H1 (cell line): ENCODE measurements at regions not wholly inside any gene's neighbourhood (a gene's known extent, or its start where the extent isn't known, plus 50 kb on each side); places are given as distances from the start of the nearest gene placed in this dataset.

Source experiments
- CTCF ChIA-PET: fragments of 300-600 bp; sonication (Branson Sonifier 250); formaldehyde crosslinking; loops from one replicate; lab custom pipeline; 2021; ENCODE audit not compliant: partially characterized antibody; lab: Charles Lee
- POLR2A ChIA-PET: fragments of 300-600 bp; sonication (Branson Sonifier 250); formaldehyde crosslinking; loops from one replicate; lab custom pipeline; 2021; ENCODE audit warnings: inconsistent platforms; ENCODE audit not compliant: partially characterized antibody; lab: Charles Lee
- DNase-seq, 2 experiments: peaks; one replicate each; pipeline versions ENCODE4 v3.0.0 to v3.0.0-alpha.2; 2010 to 2022; ENCODE audit warnings: low spot score in 2 of 2, low read depth in 1 of 2, mixed read lengths in 1 of 2
- FAIRE-seq: peaks from 2 replicates; lab custom pipeline; 2011; peaks lifted over from hg19 to GRCh38; lab: Jason Lieb, UNC
- H2AFZ ChIP-seq: 2 replicates; pipeline ENCODE4 v1.8.1; 2012; ENCODE audit warnings: low read length, inconsistent platforms
- H2AK5ac ChIP-seq: 2 replicates; pipeline ENCODE4 v1.6.1; 2013; ENCODE audit warnings: low read depth, low read length
- H2BK120ac ChIP-seq: replicated peaks from 2 replicates; pipeline ENCODE3; 2013; ENCODE audit warnings: low read depth, low read length, inconsistent platforms
- H2BK12ac ChIP-seq: 2 replicates; pipeline ENCODE4 v1.6.1; 2013; ENCODE audit warnings: low read depth, low read length
- H2BK15ac ChIP-seq: 2 replicates; pipeline ENCODE4 v1.6.1; 2013; ENCODE audit warnings: low read length
- H2BK20ac ChIP-seq: 2 replicates; pipeline ENCODE4 v1.6.1; 2013; ENCODE audit warnings: low read length
- H2BK5ac ChIP-seq: 2 replicates; pipeline ENCODE4 v1.6.1; 2013; ENCODE audit warnings: low read depth, low read length
- H3K14ac ChIP-seq: 2 replicates; pipeline ENCODE4 v1.6.1; 2013; ENCODE audit warnings: inconsistent platforms; ENCODE audit not compliant: insufficient read length
- H3K18ac ChIP-seq: 2 replicates; pipeline ENCODE4 v1.6.1; 2013; ENCODE audit warnings: low read length; ENCODE audit errors: extremely low read depth
- H3K23ac ChIP-seq: 2 replicates; pipeline ENCODE4 v1.6.1; 2013; ENCODE audit warnings: inconsistent platforms; ENCODE audit not compliant: insufficient read length
- H3K23me2 ChIP-seq: 2 replicates; pipeline ENCODE4 v1.6.1; 2013; ENCODE audit warnings: low read depth, low read length
- H3K27ac ChIP-seq: 2 replicates; pipeline ENCODE4 v1.6.1; 2011; ENCODE audit warnings: low read depth, low read length, inconsistent platforms
- H3K27me3 ChIP-seq, 4 experiments: replicated peaks in 1 of 4; 1 replicate in 1 of 4; 2 replicates in 3 of 4; pipeline versions ENCODE4 v1.6.1 to v1.8.1; 2011 to 2013; ENCODE audit warnings: low read length in 3 of 4, mild to moderate bottlenecking in 3 of 4, inconsistent platforms in 2 of 4, mixed read lengths in 2 of 4, moderate library complexity in 1 of 4; ENCODE audit not compliant: control insufficient read depth in 3 of 4, insufficient read depth in 3 of 4; ENCODE audit errors: extremely low read depth in 1 of 4
- H3K36me3 ChIP-seq, 4 experiments: 2 replicates each; pipeline versions ENCODE4 v1.6.1 to v1.8.1; 2011 to 2013; ENCODE audit warnings: mild to moderate bottlenecking in 4 of 4, low read length in 3 of 4, moderate library complexity in 2 of 4, control low read depth in 1 of 4, inconsistent platforms in 1 of 4; ENCODE audit not compliant: insufficient read depth in 4 of 4, control insufficient read depth in 2 of 4
- H3K4ac ChIP-seq: replicated peaks from 2 replicates; pipeline ENCODE3; 2013; ENCODE audit warnings: low read length, low read depth, mixed read lengths, inconsistent platforms; ENCODE audit not compliant: insufficient read length
- H3K4me1 ChIP-seq, 4 experiments: replicated peaks in 1 of 4; 1 replicate in 1 of 4; 2 replicates in 3 of 4; pipeline versions ENCODE4 v1.6.1 to v1.8.1; 2011 to 2013; ENCODE audit warnings: low read length in 3 of 4, inconsistent platforms in 2 of 4, mixed read lengths in 1 of 4; ENCODE audit not compliant: insufficient read depth in 4 of 4, control insufficient read depth in 3 of 4
- H3K4me2 ChIP-seq, 2 experiments: 2 replicates each; pipeline versions ENCODE4 v1.6.1 to v1.8.1; 2011 to 2013; ENCODE audit warnings: low read depth in 2 of 2, low read length in 2 of 2, control low read depth in 1 of 2, inconsistent platforms in 1 of 2, mild to moderate bottlenecking in 1 of 2; ENCODE audit not compliant: insufficient read depth in 1 of 2
- H3K4me3 ChIP-seq, 4 experiments: fragments of 200-600, 300-600 bp in 1 of 4; sonication (generic), shearing (Covaris generic), sonication (Bioruptor Twin) in 1 of 4; 2 replicates each; pipeline versions ENCODE4 v1.5.1 to v1.8.1; 2011 to 2016; ENCODE audit warnings: low read length in 4 of 4, low read depth in 3 of 4, control low read depth in 2 of 4, inconsistent platforms in 2 of 4, mild to moderate bottlenecking in 2 of 4, mixed read lengths in 1 of 4, moderate library complexity in 1 of 4; ENCODE audit not compliant: insufficient read depth in 2 of 4; ENCODE audit errors: extremely low read depth in 1 of 4
- H3K56ac ChIP-seq: replicated peaks from 2 replicates; pipeline ENCODE3; 2013; ENCODE audit warnings: low read depth, mild to moderate bottlenecking, mixed read lengths, low read length, inconsistent platforms; ENCODE audit not compliant: insufficient read length
- H3K79me1 ChIP-seq: 2 replicates; pipeline ENCODE4 v1.6.1; 2013; ENCODE audit warnings: low read depth, low read length, control low read depth
- H3K79me2 ChIP-seq, 2 experiments: 2 replicates each; pipeline versions ENCODE4 v1.6.1 to v1.8.1; 2012 to 2013; ENCODE audit warnings: low read length in 2 of 2, mild to moderate bottlenecking in 2 of 2, inconsistent platforms in 1 of 2; ENCODE audit not compliant: insufficient read depth in 2 of 2, control insufficient read depth in 1 of 2
- H3K9ac ChIP-seq, 4 experiments: replicated peaks in 1 of 4; 1 replicate in 1 of 4; 2 replicates in 3 of 4; pipeline versions ENCODE4 v1.6.1 to v1.8.1; 2011 to 2013; ENCODE audit warnings: low read depth in 3 of 4, low read length in 3 of 4, control low read depth in 2 of 4, mild to moderate bottlenecking in 2 of 4, moderate library complexity in 2 of 4, inconsistent platforms in 1 of 4; ENCODE audit errors: extremely low read depth in 1 of 4
- H3K9me3 ChIP-seq, 2 experiments: 2 replicates each; pipeline versions ENCODE4 v1.6.1 to v1.8.1; 2012 to 2013; ENCODE audit warnings: mild to moderate bottlenecking in 2 of 2, moderate library complexity in 2 of 2, control low read depth in 1 of 2, inconsistent platforms in 1 of 2, low read depth in 1 of 2, low read length in 1 of 2, mixed read lengths in 1 of 2; ENCODE audit not compliant: insufficient read depth in 2 of 2
- H4K20me1 ChIP-seq, 2 experiments: replicated peaks in 1 of 2; 2 replicates each; pipeline versions ENCODE3 to v1.8.1; 2011 to 2013; ENCODE audit warnings: inconsistent platforms in 2 of 2, low read length in 2 of 2, mild to moderate bottlenecking in 1 of 2; ENCODE audit not compliant: insufficient read depth in 2 of 2, control insufficient read depth in 1 of 2
- H4K5ac ChIP-seq: 2 replicates; pipeline ENCODE4 v1.6.1; 2013; ENCODE audit warnings: low read length, low read depth, mixed read lengths, inconsistent platforms; ENCODE audit not compliant: insufficient read length
- H4K8ac ChIP-seq: 2 replicates; pipeline ENCODE4 v1.8.0; 2013; ENCODE audit warnings: mild to moderate bottlenecking, moderate library complexity, low read length, inconsistent platforms; ENCODE audit not compliant: insufficient read depth; ENCODE audit errors: extremely low read depth
- H4K91ac ChIP-seq: replicated peaks from 2 replicates; pipeline ENCODE3; 2013; ENCODE audit warnings: low read length, mixed read lengths, inconsistent platforms; ENCODE audit not compliant: insufficient read length
- HDAC6 ChIP-seq: IDR thresholded peaks from one replicate; pipeline ENCODE4 v1.7.1; 2012; ENCODE audit warnings: low read depth, mild to moderate bottlenecking, inconsistent platforms, low read length, moderate library complexity
- POLR2AphosphoS5 ChIP-seq: IDR thresholded peaks from 2 replicates; pipeline ENCODE4 v1.6.1; 2011; ENCODE audit warnings: low read depth, low read length
- POU5F1 ChIP-seq: IDR thresholded peaks from 2 replicates; pipeline ENCODE4 v1.6.1; 2011; ENCODE audit warnings: low read depth, mild to moderate bottlenecking, low read length, moderate library complexity
- TAF1 ChIP-seq: IDR thresholded peaks from 2 replicates; pipeline ENCODE4 v1.6.1; 2011; ENCODE audit warnings: mild to moderate bottlenecking, low read depth, low read length
- USF2 ChIP-seq: IDR thresholded peaks from 2 replicates; pipeline ENCODE4 v1.6.1; 2011; ENCODE audit warnings: low read length, improper control_type of control experiment
- WGBS, 2 experiments: shearing (Covaris generic) in 1 of 2; methylation state at CpG; one replicate each; pipeline versions ENCODE4 v1.1.6 to v1.1.7; 2013 to 2015; ENCODE audit warnings: low lambda C conversion rate in 2 of 2, mixed read lengths in 2 of 2, inconsistent platforms in 1 of 2, low coverage in 1 of 2, missing lambda C conversion rate in 1 of 2; ENCODE audit not compliant: insufficient replicate concordance in 2 of 2, insufficient coverage in 1 of 2, insufficient read length in 1 of 2; ENCODE audit errors: extremely low coverage in 1 of 2, missing lambda C conversion rate in 1 of 2; 5-methylcytosine and 5-hydroxymethylcytosine counted together

GRCh38 chr14:104475256-104475655 is 104.3 kb upstream of the C14orf180 start:
- Histone ChIP-seq H4K91ac (no peak overlapping the region), H2BK12ac (no peak overlapping the region), H3K9ac (no peak overlapping the region), H2AFZ (no peak overlapping the region), H3K27ac (no peak overlapping the region), H3K23ac (no peak overlapping the region), H3K36me3 (no peaks in the 10 kb centered on the region), H2BK120ac (no peak overlapping the region), H3K4me2 (no peak overlapping the region), H3K9me3 (peaks cover 0 to 2% of the 10 kb centered on the region in 2 experiments; a peak in 1 of 4 replicates), H3K27me3 (no peaks in the 10 kb centered on the region; a peak in 1 of 7 replicates), H3K79me1 (no peaks in the 10 kb centered on the region), H3K4ac (no peak overlapping the region), H4K5ac (no peak overlapping the region), H2AK5ac (no peak overlapping the region), H3K18ac (no peak overlapping the region), H3K23me2 (peaks cover 9% of the 10 kb centered on the region; the same call in 1 of the 2 replicates), H2BK15ac (no peak overlapping the region), H3K14ac (no peak overlapping the region), H3K4me3 (no peak overlapping the region), H3K79me2 (no peaks in the 10 kb centered on the region), H3K4me1 (no peaks in the 10 kb centered on the region; a peak in 2 of 7 replicates), H4K20me1 (peaks cover 0 to 8% of the 10 kb centered on the region in 2 experiments), H4K8ac (no peak overlapping the region), H2BK5ac (no peak overlapping the region), H3K56ac (no peak overlapping the region), H2BK20ac (no peak overlapping the region)
- TF ChIP-seq HDAC6 (no peak), POLR2AphosphoS5 (no peak), TAF1 (no peak), POU5F1 (no peak), USF2 (no peak)
- ChIA-PET POLR2A (no interaction called here), CTCF (interaction anchor here (0.9 to 4.1 kb wide), 8 partner anchors 10 to 379 kb away, joined by 3 to 20 read pairs (median 4); no protein-coding TSS in a partner anchor)
- WGBS, 2 experiments = 83% methylated on average over 11 of the region's 12 CpGs; no CpG with 5 or more reads in 1 of the 2 experiments
- DNase-seq = no peak
- no peak for FAIRE-seq
